HG03521 (cell line): ENCODE measurements at regions not wholly inside any gene's neighbourhood (a gene's known extent, or its start where the extent isn't known, plus 50 kb on each side); places are given as distances from the start of the nearest gene placed in this dataset.

Experiments
- ATAC-seq: cut with Tn5 transposase; IDR thresholded peaks from one replicate; pipeline ENCODE4 v1.9.1; 2021; ENCODE audit warnings: mild to moderate bottlenecking, moderate library complexity; ENCODE audit not compliant: unreplicated experiment

- no peak for ATAC-seq
Measured at GRCh38 chr2:104746299-104746698, 107.6 kb upstream of the POU3F3 start.

DNA sequence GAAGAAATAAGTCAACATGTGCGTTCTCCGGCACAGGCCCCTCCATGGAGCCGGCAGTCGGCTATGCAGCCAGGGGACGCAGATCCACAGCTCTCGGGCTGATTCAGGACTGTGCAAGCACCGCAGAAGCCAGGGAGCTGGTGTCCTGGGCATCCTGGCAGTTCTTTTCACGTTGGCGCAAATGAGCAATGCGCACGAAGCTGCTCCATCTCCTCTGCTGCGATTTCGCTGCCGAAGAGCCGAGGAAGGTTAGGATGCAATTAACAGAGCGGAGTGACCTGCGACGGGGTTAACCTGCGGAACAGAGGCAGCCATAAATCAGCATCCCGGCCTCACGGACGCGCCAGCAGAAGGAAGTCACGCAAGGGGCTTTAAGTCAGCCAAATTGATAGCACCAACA, 107.1 kb upstream of the POU3F3 start:
- ATAC-seq, result no peak

DNA sequence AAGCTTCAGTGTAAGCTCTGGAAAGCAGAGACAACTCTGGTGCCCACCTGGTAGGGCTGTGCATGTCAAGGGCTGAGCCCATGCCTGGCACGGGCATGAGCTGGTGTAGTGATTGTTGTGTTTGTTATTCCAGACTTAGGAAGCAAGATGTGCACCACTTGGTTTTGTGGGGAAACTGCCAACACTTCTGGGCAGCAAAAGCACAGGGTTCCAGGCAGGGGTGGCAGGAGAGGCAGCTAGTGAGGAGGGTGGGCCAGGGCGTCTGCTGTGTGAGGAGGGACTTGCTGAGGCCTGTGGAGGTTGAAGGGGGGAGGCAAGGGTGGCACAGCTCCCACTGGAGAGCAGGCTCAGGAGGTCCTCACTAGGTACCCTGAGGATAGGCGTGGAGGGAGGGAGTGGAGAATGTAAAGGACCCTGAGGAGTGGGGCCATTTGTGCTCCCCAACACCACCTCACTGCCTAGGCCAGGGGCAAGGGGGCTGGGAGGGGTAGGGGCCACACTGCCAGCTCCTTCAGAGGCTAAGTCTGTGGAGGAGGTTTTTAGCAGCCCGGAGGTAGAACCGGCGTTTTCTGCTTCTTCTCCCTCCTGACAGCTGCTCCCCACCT, 104.0 kb upstream of the POU3F3 start:
- ATAC-seq, result no peak

DNA sequence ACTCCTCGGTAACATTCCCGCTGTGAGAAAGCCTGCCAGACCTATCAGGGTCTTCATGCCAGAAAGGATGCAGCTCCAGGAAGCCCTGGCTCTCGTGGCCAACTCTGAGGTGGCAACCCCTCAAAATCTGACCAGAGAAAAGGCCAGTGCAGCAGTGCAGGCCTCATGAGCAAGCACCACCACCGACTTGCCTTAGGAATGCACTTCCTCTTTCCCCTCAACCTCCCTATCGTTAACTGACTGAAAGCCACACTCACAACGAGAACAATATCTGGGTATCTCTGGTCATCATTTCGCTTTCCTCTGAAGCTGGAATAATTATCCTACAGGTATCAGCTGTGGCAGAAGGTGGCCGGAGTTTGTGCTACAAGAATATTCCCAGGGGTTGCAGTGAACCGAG, 101.4 kb upstream of the POU3F3 start:
- no peak for ATAC-seq

GRCh38 chr2:104755026-104755878, 98.7 kb upstream of the POU3F3 start:
- no peak for ATAC-seq

DNA sequence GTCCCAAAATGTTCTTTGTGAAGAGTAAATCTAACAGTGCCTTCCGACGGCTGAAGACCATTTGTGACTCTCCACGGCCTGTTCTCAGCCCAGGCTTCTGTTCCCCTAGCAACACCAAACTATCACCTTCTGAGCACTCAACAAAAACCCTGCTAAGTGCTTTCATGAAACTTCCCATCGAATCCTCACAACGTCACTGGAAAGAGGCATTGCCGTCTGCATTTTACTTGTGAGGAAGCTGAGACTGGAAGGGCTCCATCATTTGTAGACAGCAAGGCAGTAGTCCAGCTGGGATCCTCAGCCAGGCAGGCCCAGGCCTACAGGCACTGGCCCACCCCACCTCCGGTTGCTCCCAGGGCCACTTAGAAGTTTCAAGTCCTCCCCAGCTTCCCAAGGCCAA, 97.8 kb upstream of the POU3F3 start:
- no peak for ATAC-seq

GRCh38 chr2:104757056-104757455, 96.9 kb upstream of the POU3F3 start:
- no peak for ATAC-seq

DNA sequence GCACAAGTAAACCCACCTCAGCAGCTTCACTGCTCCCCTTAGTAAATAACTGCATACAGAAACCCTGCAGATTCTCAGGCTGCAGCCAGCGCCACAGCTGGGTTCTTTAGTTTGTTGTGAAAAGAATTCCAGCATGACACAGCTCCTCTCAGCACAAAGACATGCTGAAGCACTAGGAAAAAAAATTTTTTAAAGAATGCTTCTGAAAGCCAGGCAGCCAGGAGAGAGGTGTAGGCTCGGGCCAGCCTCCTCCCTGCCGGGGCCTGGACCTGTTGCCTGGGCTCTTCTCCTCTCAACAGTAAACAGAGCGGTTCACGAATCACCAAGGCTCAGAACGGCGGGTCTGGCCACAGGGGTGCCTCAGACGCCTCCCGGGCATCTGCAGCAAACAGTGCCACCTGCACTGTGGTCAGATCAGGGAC, 95.7 kb upstream of the POU3F3 start:
- ATAC-seq, result no peak

GRCh38 chr2:104762031-104762430, 91.9 kb upstream of the POU3F3 start:
- no peak for ATAC-seq

DNA sequence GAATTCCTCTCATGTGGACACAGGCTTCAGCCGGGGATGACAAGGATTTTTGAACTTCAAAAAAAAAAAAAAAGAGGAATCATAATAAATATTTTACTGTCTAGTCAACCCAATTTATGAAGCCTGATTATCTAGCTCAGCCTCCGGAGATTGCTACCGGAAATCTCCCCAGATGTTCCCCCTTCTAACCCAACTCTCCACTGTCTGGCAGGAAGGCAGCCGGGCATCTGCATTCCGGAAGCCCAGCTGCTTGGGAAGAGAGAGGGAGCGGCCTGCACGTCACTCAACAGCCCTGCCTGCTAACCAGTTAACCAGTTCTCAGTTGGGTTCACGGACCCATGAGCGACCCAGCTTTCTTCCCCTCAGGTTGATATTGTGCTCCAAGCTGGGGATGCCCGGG, 87.2 kb upstream of the POU3F3 start:
- no peak for ATAC-seq

GRCh38 chr2:104768694-104769093, 85.2 kb upstream of the POU3F3 start:
- ATAC-seq, result no peak

GRCh38 chr2:104769096-104769495, 84.8 kb upstream of the POU3F3 start:
- ATAC-seq, result no peak

GRCh38 chr2:104772996-104773395, 80.9 kb upstream of the POU3F3 start:
- ATAC-seq, result no peak

DNA sequence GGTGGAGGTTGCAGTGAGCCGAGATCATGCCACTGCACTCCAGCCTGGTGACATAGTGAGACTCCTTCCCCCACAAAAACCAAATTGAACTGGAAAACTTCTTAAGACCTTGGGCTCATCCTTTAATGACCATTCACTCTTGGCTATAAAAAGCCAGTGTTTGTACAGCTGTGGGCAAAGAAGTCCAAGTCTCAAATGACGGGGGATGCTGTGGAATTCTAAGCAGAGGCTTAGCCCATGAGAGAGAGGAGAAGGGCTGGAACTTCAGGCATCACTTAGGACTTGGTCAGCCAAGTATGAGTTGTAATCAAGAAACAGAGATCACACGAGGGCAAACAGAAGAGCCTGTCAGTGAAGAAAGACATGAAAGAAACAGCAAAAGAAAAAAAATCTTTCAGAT, 79.3 kb upstream of the POU3F3 start:
- ATAC-seq, result no peak

GRCh38 chr2:104777721-104778120, 76.2 kb upstream of the POU3F3 start:
- no peak for ATAC-seq

DNA sequence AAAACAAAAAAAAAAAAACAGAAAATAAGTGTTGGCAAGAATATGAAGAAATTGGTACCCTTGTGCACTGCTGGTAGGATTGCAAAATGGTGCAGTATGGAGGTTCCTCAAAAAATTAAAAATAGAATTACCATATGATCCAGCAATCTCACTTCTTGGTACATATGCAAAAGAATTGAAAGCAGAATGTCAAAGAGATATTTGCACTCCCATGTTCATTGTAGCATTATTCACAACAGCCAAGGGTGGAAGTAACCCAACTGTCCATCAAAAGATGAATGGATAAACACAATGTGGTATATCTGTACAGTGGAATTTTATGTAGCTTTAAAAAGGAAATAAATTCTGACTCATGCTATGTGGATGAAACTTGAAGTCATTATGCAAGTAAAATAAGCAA, 72.8 kb upstream of the POU3F3 start:
- ATAC-seq, result no peak

GRCh38 chr2:104784264-104784663, 69.7 kb upstream of the POU3F3 start:
- ATAC-seq, result no peak

GRCh38 chr2:104786204-104786603, 67.7 kb upstream of the POU3F3 start:
- ATAC-seq, result no peak

- ATAC-seq, result no peak
Measured at GRCh38 chr2:104786821-104787220, 67.1 kb upstream of the POU3F3 start.

- ATAC-seq, result no peak
Measured at GRCh38 chr2:104787298-104788065, 66.4 kb upstream of the POU3F3 start.

- ATAC-seq, result no peak
Measured at GRCh38 chr2:104788742-104789455, 65.0 kb upstream of the POU3F3 start.
